Neural cell (in vitro differentiated cells): ENCODE measurements at regions not wholly inside any gene's neighbourhood (a gene's known extent, or its start where the extent isn't known, plus 50 kb on each side); places are given as distances from the start of the nearest gene placed in this dataset.

ENCODE experiments used
- EP300 ChIP-seq: fragments of 450-650 bp; conservative IDR thresholded peaks from 2 replicates; pipeline ENCODE4 v1.6.1; 2014; ENCODE audit warnings: antibody characterized with exemption, mild to moderate bottlenecking, moderate library complexity; ENCODE audit not compliant: poor library complexity, severe bottlenecking
- EZH2 ChIP-seq: fragments of 200-600, 300-800 bp; shearing (Covaris generic), sonication (generic); IDR thresholded peaks from 2 replicates; pipeline ENCODE4 v1.6.1; 2014; ENCODE audit warnings: antibody characterized with exemption, low read length, borderline replicate concordance, mild to moderate bottlenecking; ENCODE audit not compliant: insufficient read depth, poor library complexity, severe bottlenecking
- MXI1 ChIP-seq: fragments of 450-650 bp; conservative IDR thresholded peaks from 2 replicates; pipeline ENCODE4 v1.6.1; 2014; ENCODE audit warnings: antibody characterized with exemption, mild to moderate bottlenecking; ENCODE audit not compliant: poor library complexity, severe bottlenecking
- POLR2AphosphoS5 ChIP-seq: IDR thresholded peaks from 2 replicates; pipeline ENCODE4 v1.6.1; 2012
- RAD21 ChIP-seq: fragments of 450-650 bp; conservative IDR thresholded peaks from 2 replicates; pipeline ENCODE4 v1.6.1; 2014; ENCODE audit warnings: antibody characterized with exemption, mild to moderate bottlenecking, moderate library complexity
- TAF1 ChIP-seq: IDR thresholded peaks from 2 replicates; pipeline ENCODE4 v1.6.1; 2012; ENCODE audit warnings: low read depth
- TF ChIP-seq, protein P1 (sequence below): fragments of 450-650 bp; IDR thresholded peaks from 2 replicates; pipeline ENCODE4 v1.5.1; 2014; ENCODE audit warnings: antibody characterized with exemption, mild to moderate bottlenecking, moderate library complexity; ENCODE audit not compliant: poor library complexity, severe bottlenecking
- TF ChIP-seq, protein P2 (sequence below): IDR thresholded peaks from 2 replicates; pipeline ENCODE4 v1.6.1; 2012; ENCODE audit warnings: borderline replicate concordance

DNA sequence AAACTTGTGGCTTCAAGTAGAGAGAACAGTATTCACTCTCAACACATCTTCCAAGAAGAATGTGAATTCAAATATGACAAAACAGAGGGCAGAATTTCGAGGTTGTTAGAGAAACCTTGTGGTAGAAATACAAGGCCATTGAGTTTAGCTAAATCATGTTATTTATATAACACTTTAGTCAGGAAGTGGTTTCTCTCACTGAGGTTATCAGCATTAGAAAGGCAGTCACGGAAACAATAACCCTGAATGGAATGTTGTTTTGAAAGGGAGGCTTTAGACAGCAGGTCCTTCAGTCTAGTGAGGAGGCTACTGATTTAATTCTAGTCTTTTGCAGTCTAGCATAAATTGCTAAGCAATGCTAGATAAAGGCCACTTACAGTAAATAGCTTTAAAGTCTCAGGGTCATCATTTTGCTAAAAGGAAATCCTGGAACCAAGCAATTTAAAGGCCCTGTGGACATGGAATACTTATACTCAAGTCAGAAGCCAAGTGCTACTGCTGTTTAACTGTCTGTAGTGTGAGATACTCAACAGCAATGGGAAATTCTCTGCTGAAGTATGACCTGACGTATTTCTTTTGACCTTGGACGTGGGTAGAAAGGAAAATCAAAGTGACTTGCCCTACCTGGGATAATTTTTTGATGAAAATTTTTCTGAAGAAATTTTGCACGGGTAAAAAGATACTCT lies 89.0 kb upstream of the CHODL start:
- TF ChIP-seq TAF1 = no peak
- TF ChIP-seq MXI1 = no peak
- peak; percentile 58 for TF ChIP-seq POLR2AphosphoS5
- TF ChIP-seq, protein P1, sequence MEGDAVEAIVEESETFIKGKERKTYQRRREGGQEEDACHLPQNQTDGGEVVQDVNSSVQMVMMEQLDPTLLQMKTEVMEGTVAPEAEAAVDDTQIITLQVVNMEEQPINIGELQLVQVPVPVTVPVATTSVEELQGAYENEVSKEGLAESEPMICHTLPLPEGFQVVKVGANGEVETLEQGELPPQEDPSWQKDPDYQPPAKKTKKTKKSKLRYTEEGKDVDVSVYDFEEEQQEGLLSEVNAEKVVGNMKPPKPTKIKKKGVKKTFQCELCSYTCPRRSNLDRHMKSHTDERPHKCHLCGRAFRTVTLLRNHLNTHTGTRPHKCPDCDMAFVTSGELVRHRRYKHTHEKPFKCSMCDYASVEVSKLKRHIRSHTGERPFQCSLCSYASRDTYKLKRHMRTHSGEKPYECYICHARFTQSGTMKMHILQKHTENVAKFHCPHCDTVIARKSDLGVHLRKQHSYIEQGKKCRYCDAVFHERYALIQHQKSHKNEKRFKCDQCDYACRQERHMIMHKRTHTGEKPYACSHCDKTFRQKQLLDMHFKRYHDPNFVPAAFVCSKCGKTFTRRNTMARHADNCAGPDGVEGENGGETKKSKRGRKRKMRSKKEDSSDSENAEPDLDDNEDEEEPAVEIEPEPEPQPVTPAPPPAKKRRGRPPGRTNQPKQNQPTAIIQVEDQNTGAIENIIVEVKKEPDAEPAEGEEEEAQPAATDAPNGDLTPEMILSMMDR = no peak
- no peak for TF ChIP-seq RAD21
- TF ChIP-seq EP300 = peak; percentile 19
- TF ChIP-seq, protein P2, sequence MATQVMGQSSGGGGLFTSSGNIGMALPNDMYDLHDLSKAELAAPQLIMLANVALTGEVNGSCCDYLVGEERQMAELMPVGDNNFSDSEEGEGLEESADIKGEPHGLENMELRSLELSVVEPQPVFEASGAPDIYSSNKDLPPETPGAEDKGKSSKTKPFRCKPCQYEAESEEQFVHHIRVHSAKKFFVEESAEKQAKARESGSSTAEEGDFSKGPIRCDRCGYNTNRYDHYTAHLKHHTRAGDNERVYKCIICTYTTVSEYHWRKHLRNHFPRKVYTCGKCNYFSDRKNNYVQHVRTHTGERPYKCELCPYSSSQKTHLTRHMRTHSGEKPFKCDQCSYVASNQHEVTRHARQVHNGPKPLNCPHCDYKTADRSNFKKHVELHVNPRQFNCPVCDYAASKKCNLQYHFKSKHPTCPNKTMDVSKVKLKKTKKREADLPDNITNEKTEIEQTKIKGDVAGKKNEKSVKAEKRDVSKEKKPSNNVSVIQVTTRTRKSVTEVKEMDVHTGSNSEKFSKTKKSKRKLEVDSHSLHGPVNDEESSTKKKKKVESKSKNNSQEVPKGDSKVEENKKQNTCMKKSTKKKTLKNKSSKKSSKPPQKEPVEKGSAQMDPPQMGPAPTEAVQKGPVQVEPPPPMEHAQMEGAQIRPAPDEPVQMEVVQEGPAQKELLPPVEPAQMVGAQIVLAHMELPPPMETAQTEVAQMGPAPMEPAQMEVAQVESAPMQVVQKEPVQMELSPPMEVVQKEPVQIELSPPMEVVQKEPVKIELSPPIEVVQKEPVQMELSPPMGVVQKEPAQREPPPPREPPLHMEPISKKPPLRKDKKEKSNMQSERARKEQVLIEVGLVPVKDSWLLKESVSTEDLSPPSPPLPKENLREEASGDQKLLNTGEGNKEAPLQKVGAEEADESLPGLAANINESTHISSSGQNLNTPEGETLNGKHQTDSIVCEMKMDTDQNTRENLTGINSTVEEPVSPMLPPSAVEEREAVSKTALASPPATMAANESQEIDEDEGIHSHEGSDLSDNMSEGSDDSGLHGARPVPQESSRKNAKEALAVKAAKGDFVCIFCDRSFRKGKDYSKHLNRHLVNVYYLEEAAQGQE = peak; percentile 85
- no peak for TF ChIP-seq EZH2
